ENCODE measurements at regions not wholly inside any gene's neighbourhood (a gene's known extent, or its start where the extent isn't known, plus 50 kb on each side); places are given as distances from the start of the nearest gene placed in this dataset.
"Not testable (repeated sequence)": the region's sequence is repeated elsewhere in the genome, so short reads cannot be mapped to it uniquely, and the experiment has no call there.

GRCh38 chr5:120153551-120153950 is 310.5 kb upstream of the PRR16 start:
- no peak for DNase-seq

- no peak for DNase-seq
Observed at GRCh38 chr5:120155873-120156272, 308.2 kb upstream of the PRR16 start.

GRCh38 chr5:120158211-120158610 is 305.9 kb upstream of the PRR16 start:
- no peak for DNase-seq

GRCh38 chr5:120159155-120159554 is 304.9 kb upstream of the PRR16 start:
- DNase-seq = no peak

- no peak for DNase-seq
Observed at GRCh38 chr5:120160124-120160895, 303.8 kb upstream of the PRR16 start.

GRCh38 chr5:120162321-120162720 is 301.8 kb upstream of the PRR16 start:
- DNase-seq = no peak

GRCh38 chr5:120164037-120164436 is 300.1 kb upstream of the PRR16 start:
- no peak for DNase-seq

GRCh38 chr5:120164986-120165385 is 299.1 kb upstream of the PRR16 start:
- DNase-seq = no peak

- DNase-seq = no peak
Observed at GRCh38 chr5:120173125-120173524, 291.0 kb upstream of the PRR16 start.

GRCh38 chr5:120174089-120174488 is 290.0 kb upstream of the PRR16 start:
- DNase-seq = no peak

GRCh38 chr5:120181238-120181637 is 282.9 kb upstream of the PRR16 start:
- DNase-seq = not testable (repeated sequence)

GRCh38 chr5:120194650-120195049 is 269.4 kb upstream of the PRR16 start:
- DNase-seq = not testable (repeated sequence)

GRCh38 chr5:120199559-120199958 is 264.5 kb upstream of the PRR16 start:
- no peak for DNase-seq

GRCh38 chr5:120207129-120207528 is 257.0 kb upstream of the PRR16 start:
- DNase-seq = no peak

- no peak for DNase-seq
Observed at GRCh38 chr5:120217001-120217400, 247.1 kb upstream of the PRR16 start.

GRCh38 chr5:120219988-120220387 is 244.1 kb upstream of the PRR16 start:
- DNase-seq = no peak

- DNase-seq = no peak
Observed at GRCh38 chr5:120225524-120225923, 238.6 kb upstream of the PRR16 start.

- DNase-seq = no peak
Observed at GRCh38 chr5:120228262-120229031, 235.7 kb upstream of the PRR16 start.

GRCh38 chr5:120229036-120229435 is 235.1 kb upstream of the PRR16 start:
- no peak for DNase-seq

GRCh38 chr5:120231563-120231962 is 232.5 kb upstream of the PRR16 start:
- DNase-seq = no peak

- no peak for DNase-seq
Observed at GRCh38 chr5:120236360-120236759, 227.7 kb upstream of the PRR16 start.

GRCh38 chr5:120239086-120239485 is 225.0 kb upstream of the PRR16 start:
- no peak for DNase-seq

- DNase-seq = no peak
Observed at GRCh38 chr5:120240706-120241105, 223.4 kb upstream of the PRR16 start.

GRCh38 chr5:120241400-120241799 is 222.7 kb upstream of the PRR16 start:
- no peak for DNase-seq
